ENCODE measurements at regions not wholly inside any gene's neighbourhood (a gene's known extent, or its start where the extent isn't known, plus 50 kb on each side); places are given as distances from the start of the nearest gene placed in this dataset.

- no peak for TF ChIP-seq CTCF (IDR thresholded peaks at IDR 0.05; ENCODE audit: borderline replicate concordance, extremely low read depth, low read length, poor library complexity, severe bottlenecking)
- no peak for TF ChIP-seq EZH2 (IDR thresholded peaks at IDR 0.05; ENCODE audit: borderline replicate concordance, low read depth, low read length, severe bottlenecking)
These were observed 179.5 kb upstream of the KLF6 start for GRCh38 chr10:3964516-3964915.

Data from DND-41 (cell line).